Body of pancreas (tissue), 4 donors: ENCODE measurements at regions not wholly inside any gene's neighbourhood (a gene's known extent, or its start where the extent isn't known, plus 50 kb on each side); places are given as distances from the start of the nearest gene placed in this dataset.
"Not testable (repeated sequence)": the region's sequence is repeated elsewhere in the genome, so short reads cannot be mapped to it uniquely, and the experiment has no call there.

Experiments
- POLR2A ChIP-seq, 3 donors: fragments of 450-650 bp; IDR thresholded peaks; one replicate each; pipeline ENCODE4 v1.6.1; 2016; ENCODE audit warnings: antibody characterized with exemption in 3 of 3, mild to moderate bottlenecking in 2 of 3
- TF ChIP-seq, protein P1 (sequence below), 7 experiments: fragments of 450-650 bp in 4 of 7; fragments of 200-600 bp in 3 of 7; sonication (generic) in 3 of 7; IDR thresholded peaks; one replicate each; pipeline ENCODE4 v1.5.1; 2016 to 2019; ENCODE audit warnings: antibody characterized with exemption in 7 of 7

DNA sequence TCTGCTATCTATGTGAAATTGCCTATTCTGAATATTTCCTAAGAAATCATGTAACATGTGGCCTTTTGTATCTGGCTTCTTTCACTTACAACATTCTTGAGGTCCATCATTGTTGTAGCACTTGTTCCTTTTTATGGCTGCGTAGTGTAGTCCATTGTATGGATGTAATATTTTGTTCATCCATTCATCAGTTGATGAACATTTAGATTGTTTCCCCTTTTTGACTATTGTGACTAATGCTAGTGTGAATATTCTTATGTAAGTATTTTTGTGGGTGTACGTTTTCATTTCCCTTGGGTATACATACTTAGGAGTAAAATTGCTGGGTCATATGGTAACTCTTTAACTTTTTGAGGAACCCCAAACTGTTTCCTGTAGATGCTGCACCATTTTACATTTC, 134.6 kb downstream of the FOXD4L6 start:
- TF ChIP-seq, protein P1, sequence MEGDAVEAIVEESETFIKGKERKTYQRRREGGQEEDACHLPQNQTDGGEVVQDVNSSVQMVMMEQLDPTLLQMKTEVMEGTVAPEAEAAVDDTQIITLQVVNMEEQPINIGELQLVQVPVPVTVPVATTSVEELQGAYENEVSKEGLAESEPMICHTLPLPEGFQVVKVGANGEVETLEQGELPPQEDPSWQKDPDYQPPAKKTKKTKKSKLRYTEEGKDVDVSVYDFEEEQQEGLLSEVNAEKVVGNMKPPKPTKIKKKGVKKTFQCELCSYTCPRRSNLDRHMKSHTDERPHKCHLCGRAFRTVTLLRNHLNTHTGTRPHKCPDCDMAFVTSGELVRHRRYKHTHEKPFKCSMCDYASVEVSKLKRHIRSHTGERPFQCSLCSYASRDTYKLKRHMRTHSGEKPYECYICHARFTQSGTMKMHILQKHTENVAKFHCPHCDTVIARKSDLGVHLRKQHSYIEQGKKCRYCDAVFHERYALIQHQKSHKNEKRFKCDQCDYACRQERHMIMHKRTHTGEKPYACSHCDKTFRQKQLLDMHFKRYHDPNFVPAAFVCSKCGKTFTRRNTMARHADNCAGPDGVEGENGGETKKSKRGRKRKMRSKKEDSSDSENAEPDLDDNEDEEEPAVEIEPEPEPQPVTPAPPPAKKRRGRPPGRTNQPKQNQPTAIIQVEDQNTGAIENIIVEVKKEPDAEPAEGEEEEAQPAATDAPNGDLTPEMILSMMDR (IDR thresholded peaks at IDR 0.05), result not testable (repeated sequence)
- not testable (repeated sequence) for TF ChIP-seq POLR2A (IDR thresholded peaks at IDR 0.05)
